ENCODE measurements at regions not wholly inside any gene's neighbourhood (a gene's known extent, or its start where the extent isn't known, plus 50 kb on each side); places are given as distances from the start of the nearest gene placed in this dataset.

GRCh38 chr17:79532107-79532790 lies 78.6 kb downstream of the RBFOX3 start:
- Histone ChIP-seq H3K9me3 (replicated peaks; ENCODE audit: control insufficient read depth, low read depth, low read length) (no peaks in the 10 kb centered on the region), H3K4me3 (ENCODE audit: low read length) (no peak overlapping the region), H3K27ac (ENCODE audit: low read length) (no peak overlapping the region), H3K27me3 (ENCODE audit: control insufficient read depth, insufficient read depth, low read length) (peaks cover 38% of the 10 kb centered on the region), H3K4me1 (ENCODE audit: control insufficient read depth, insufficient read depth, low read length) (no peaks in the 10 kb centered on the region), H3K36me3 (ENCODE audit: control insufficient read depth, insufficient read depth, low read length) (no peaks in the 10 kb centered on the region)
- WGBS (ENCODE audit: insufficient coverage) = 76% methylated on average over 6 of the region's 10 CpGs
- DNase-seq = no peak

- H3K4me3 ChIP-seq (ENCODE audit: low read length) = no peak overlapping the region
- 45% methylated on average over 28 of the region's 30 CpGs for WGBS (ENCODE audit: insufficient coverage)
- DNase-seq = no peak
- H3K36me3 ChIP-seq (ENCODE audit: control insufficient read depth, insufficient read depth, low read length) = no peaks in the 10 kb centered on the region
- peaks cover 45% of the 10 kb centered on the region for H3K27me3 ChIP-seq (ENCODE audit: control insufficient read depth, insufficient read depth, low read length)
- no peaks in the 10 kb centered on the region for H3K4me1 ChIP-seq (ENCODE audit: control insufficient read depth, insufficient read depth, low read length)
- no peaks in the 10 kb centered on the region for H3K9me3 ChIP-seq (replicated peaks; ENCODE audit: control insufficient read depth, low read depth, low read length)
- no peak overlapping the region for H3K27ac ChIP-seq (ENCODE audit: low read length)
Measured at GRCh38 chr17:79531191-79532095, 79.4 kb downstream of the RBFOX3 start.

GRCh38 chr17:79530361-79531105 lies 80.3 kb downstream of the RBFOX3 start:
- no peak overlapping the region for H3K4me3 ChIP-seq (ENCODE audit: low read length)
- H3K4me1 ChIP-seq (ENCODE audit: control insufficient read depth, insufficient read depth, low read length) = no peaks in the 10 kb centered on the region
- no peaks in the 10 kb centered on the region for H3K36me3 ChIP-seq (ENCODE audit: control insufficient read depth, insufficient read depth, low read length)
- peaks cover 52% of the 10 kb centered on the region for H3K27me3 ChIP-seq (ENCODE audit: control insufficient read depth, insufficient read depth, low read length)
- H3K9me3 ChIP-seq (replicated peaks; ENCODE audit: control insufficient read depth, low read depth, low read length) = no peaks in the 10 kb centered on the region
- no peak overlapping the region for H3K27ac ChIP-seq (ENCODE audit: low read length)
- 91% methylated on average over 28 of the region's 32 CpGs for WGBS (ENCODE audit: insufficient coverage)
- DNase-seq = no peak

GRCh38 chr17:79529661-79530081 lies 81.2 kb downstream of the RBFOX3 start:
- no peaks in the 10 kb centered on the region for H3K9me3 ChIP-seq (replicated peaks; ENCODE audit: control insufficient read depth, low read depth, low read length)
- no peaks in the 10 kb centered on the region for H3K36me3 ChIP-seq (ENCODE audit: control insufficient read depth, insufficient read depth, low read length)
- no peak overlapping the region for H3K4me3 ChIP-seq (ENCODE audit: low read length)
- no peak overlapping the region for H3K27ac ChIP-seq (ENCODE audit: low read length)
- WGBS (ENCODE audit: insufficient coverage) = 52% methylated on average over 10 of the region's 11 CpGs
- peaks cover 60% of the 10 kb centered on the region for H3K27me3 ChIP-seq (ENCODE audit: control insufficient read depth, insufficient read depth, low read length)
- DNase-seq = no peak
- no peaks in the 10 kb centered on the region for H3K4me1 ChIP-seq (ENCODE audit: control insufficient read depth, insufficient read depth, low read length)

GRCh38 chr17:79528592-79529125 lies 82.2 kb downstream of the RBFOX3 start:
- H3K4me3 ChIP-seq (ENCODE audit: low read length) = no peak overlapping the region
- no peak overlapping the region for H3K27ac ChIP-seq (ENCODE audit: low read length)
- no peaks in the 10 kb centered on the region for H3K4me1 ChIP-seq (ENCODE audit: control insufficient read depth, insufficient read depth, low read length)
- WGBS (ENCODE audit: insufficient coverage) = 79% methylated on average over 4 of the region's 11 CpGs
- H3K9me3 ChIP-seq (replicated peaks; ENCODE audit: control insufficient read depth, low read depth, low read length) = no peaks in the 10 kb centered on the region
- no peak for DNase-seq
- no peaks in the 10 kb centered on the region for H3K36me3 ChIP-seq (ENCODE audit: control insufficient read depth, insufficient read depth, low read length)
- H3K27me3 ChIP-seq (ENCODE audit: control insufficient read depth, insufficient read depth, low read length) = peaks cover 67% of the 10 kb centered on the region

- WGBS (ENCODE audit: insufficient coverage) = 79% methylated on average over 8 of the region's 9 CpGs
- DNase-seq = no peak
- H3K27me3 ChIP-seq (ENCODE audit: control insufficient read depth, insufficient read depth, low read length) = peaks cover 61% of the 10 kb centered on the region
- no peak overlapping the region for H3K27ac ChIP-seq (ENCODE audit: low read length)
- no peaks in the 10 kb centered on the region for H3K9me3 ChIP-seq (replicated peaks; ENCODE audit: control insufficient read depth, low read depth, low read length)
- H3K36me3 ChIP-seq (ENCODE audit: control insufficient read depth, insufficient read depth, low read length) = no peaks in the 10 kb centered on the region
- H3K4me1 ChIP-seq (ENCODE audit: control insufficient read depth, insufficient read depth, low read length) = no peaks in the 10 kb centered on the region
- H3K4me3 ChIP-seq (ENCODE audit: low read length) = no peak overlapping the region
Measured at GRCh38 chr17:79527306-79527705, 83.5 kb downstream of the RBFOX3 start.

GRCh38 chr17:79525793-79526677 lies 84.8 kb downstream of the RBFOX3 start:
- no peak for DNase-seq
- WGBS (ENCODE audit: insufficient coverage) = 78% methylated on average over 22 of the region's 22 CpGs
- Histone ChIP-seq H3K4me1 (ENCODE audit: control insufficient read depth, insufficient read depth, low read length) (peaks cover 2% of the 10 kb centered on the region), H3K9me3 (replicated peaks; ENCODE audit: control insufficient read depth, low read depth, low read length) (no peaks in the 10 kb centered on the region), H3K27me3 (ENCODE audit: control insufficient read depth, insufficient read depth, low read length) (peaks cover 57% of the 10 kb centered on the region), H3K4me3 (ENCODE audit: low read length) (no peak overlapping the region), H3K36me3 (ENCODE audit: control insufficient read depth, insufficient read depth, low read length) (no peaks in the 10 kb centered on the region), H3K27ac (ENCODE audit: low read length) (no peak overlapping the region)

- H3K27ac ChIP-seq (ENCODE audit: low read length) = no peak overlapping the region
- peaks cover 50% of the 10 kb centered on the region for H3K27me3 ChIP-seq (ENCODE audit: control insufficient read depth, insufficient read depth, low read length)
- H3K4me1 ChIP-seq (ENCODE audit: control insufficient read depth, insufficient read depth, low read length) = peaks cover 16% of the 10 kb centered on the region
- 59% methylated on average over 15 of the region's 19 CpGs for WGBS (ENCODE audit: insufficient coverage)
- H3K36me3 ChIP-seq (ENCODE audit: control insufficient read depth, insufficient read depth, low read length) = no peaks in the 10 kb centered on the region
- no peak overlapping the region for H3K4me3 ChIP-seq (ENCODE audit: low read length)
- H3K9me3 ChIP-seq (replicated peaks; ENCODE audit: control insufficient read depth, low read depth, low read length) = no peaks in the 10 kb centered on the region
- no peak for DNase-seq
Measured at GRCh38 chr17:79524213-79525187, 86.4 kb downstream of the RBFOX3 start.

Data from muscle of leg (tissue), 3 donors.